Astrocyte (in vitro differentiated cells and primary cell): ENCODE measurements at regions not wholly inside any gene's neighbourhood (a gene's known extent, or its start where the extent isn't known, plus 50 kb on each side); places are given as distances from the start of the nearest gene placed in this dataset.

Experiments used
- CTCF ChIP-seq: IDR thresholded peaks from 2 replicates; pipeline ENCODE4 v1.5.1; 2011; ENCODE audit warnings: low read depth, mild to moderate bottlenecking, inconsistent platforms, low read length, moderate library complexity; ENCODE audit not compliant: insufficient read depth
- EZH2 ChIP-seq: IDR thresholded peaks from 2 replicates; pipeline ENCODE4 v1.6.1; 2012; ENCODE audit warnings: mild to moderate bottlenecking, low read length, inconsistent platforms; ENCODE audit not compliant: insufficient read depth

GRCh38 chr1:48115835-48116234, 106.7 kb upstream of the SLC5A9 start:
- TF ChIP-seq CTCF (no peak), EZH2 (no peak)
